ENCODE measurements at regions not wholly inside any gene's neighbourhood (a gene's known extent, or its start where the extent isn't known, plus 50 kb on each side); places are given as distances from the start of the nearest gene placed in this dataset.

- TF ChIP-seq CTCF (IDR thresholded peaks at IDR 0.05): no peak
- TF ChIP-seq POLR2A (IDR thresholded peaks at IDR 0.05): no peak
- TF ChIP-seq EP300 (IDR thresholded peaks at IDR 0.05): no peak
Measured at GRCh38 chr12:83691730-83692129, 1005.0 kb downstream of the TMTC2 start.
